ENCODE measurements at regions not wholly inside any gene's neighbourhood (a gene's known extent, or its start where the extent isn't known, plus 50 kb on each side); places are given as distances from the start of the nearest gene placed in this dataset.

DNA sequence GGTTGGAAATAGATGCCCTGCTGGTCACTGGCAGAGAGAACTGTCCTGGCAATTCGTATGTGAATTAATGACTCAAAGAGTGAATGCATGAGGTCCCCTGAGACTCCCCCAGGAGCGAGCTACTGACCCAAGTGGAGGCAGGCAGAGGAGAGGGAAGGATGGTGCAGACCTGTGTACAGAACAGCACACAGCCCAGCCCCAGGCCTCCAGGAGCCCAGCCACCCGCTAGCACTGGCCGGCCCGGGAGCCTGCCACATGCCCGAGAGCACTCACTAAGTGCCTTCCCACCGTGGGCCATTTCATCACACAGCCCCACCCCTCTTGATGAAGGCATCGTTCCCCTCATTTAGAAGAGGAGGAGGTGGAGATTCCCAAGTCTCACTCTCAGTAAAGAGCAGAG is 62.0 kb upstream of the IGSF21 start:
- no peak for ATAC-seq
- DNase-seq (ENCODE audit: low spot score in 2 of 2) = no peak
- no peaks in the 10 kb centered on the region for H3K36me3 Mint-ChIP-seq
- peaks cover 6% of the 10 kb centered on the region in 2 donors for H3K9me3 Mint-ChIP-seq
- H3K27ac Mint-ChIP-seq = no peak overlapping the region

DNA sequence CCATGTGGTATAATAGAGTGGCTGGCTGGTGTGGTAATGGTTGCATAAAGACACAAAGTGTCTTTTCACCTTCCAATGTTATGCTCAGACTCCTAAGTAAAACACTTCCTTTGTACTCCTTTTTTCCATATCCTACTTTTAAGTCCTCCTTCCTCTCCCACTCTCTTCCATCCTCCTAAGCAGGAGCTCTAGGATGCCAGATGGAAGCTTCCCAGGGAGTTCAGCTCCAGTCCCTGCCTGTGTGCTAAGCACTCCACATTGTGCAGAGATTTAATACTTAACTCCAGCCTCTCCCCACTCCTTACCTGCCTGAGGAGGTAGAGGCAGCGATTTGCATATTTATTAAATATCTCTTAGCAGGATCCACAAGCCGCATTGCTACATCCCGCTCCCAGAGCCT is 60.5 kb upstream of the IGSF21 start:
- H3K27ac Mint-ChIP-seq = no peak overlapping the region
- ATAC-seq = no peak

DNA sequence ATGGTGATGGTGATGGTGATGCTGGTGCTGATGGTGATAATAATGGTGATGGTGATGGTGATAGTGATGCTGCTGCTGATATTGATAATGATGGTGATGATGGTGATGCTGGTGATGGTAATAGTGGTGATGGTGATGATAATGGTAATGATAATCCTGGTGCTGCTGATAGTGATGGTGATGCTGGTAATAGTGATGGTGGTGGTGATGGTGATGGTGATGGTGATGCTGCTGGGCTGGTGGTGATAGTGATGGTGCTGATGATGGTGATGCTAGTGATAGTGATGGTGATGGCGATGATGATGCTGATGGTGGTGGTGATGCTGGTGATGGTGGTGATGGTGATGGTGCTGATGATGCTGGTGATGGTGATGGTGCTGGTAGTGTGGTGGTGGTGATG is 58.4 kb upstream of the IGSF21 start:
- no peak for DNase-seq (ENCODE audit: low spot score in 2 of 2)
- peaks cover 6 to 7% of the 10 kb centered on the region in 2 donors for H3K9me3 Mint-ChIP-seq
- H3K27ac Mint-ChIP-seq = no peak overlapping the region
- peaks cover 0 to 1% of the 10 kb centered on the region in 2 donors for H3K36me3 Mint-ChIP-seq
- ATAC-seq = no peak

More for the DNA sequence above, 60.5 kb upstream of the IGSF21 start:
- peaks cover 6% of the 10 kb centered on the region in 2 donors for H3K9me3 Mint-ChIP-seq
- DNase-seq (ENCODE audit: low spot score in 2 of 2) = no peak
- H3K36me3 Mint-ChIP-seq = no peaks in the 10 kb centered on the region

DNA sequence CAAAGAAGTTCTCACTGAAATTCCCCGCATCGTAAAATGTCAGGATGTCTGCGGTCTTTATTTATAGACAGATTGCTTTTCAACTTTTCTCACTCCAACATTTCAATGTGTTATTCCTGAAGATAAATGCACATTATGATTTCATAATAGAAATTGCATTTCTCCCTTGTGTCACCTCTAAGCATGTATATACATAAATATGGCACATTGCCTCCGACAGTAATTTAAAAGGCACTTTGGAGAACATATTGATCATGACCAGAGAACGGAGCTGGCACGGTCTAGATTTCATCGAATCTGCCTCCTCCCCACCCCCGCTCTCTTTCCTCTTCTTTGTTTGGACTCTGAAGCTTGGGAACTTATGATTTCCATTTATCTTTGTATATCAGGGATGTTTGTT is 54.9 kb upstream of the IGSF21 start:
- DNase-seq (ENCODE audit: low spot score in 2 of 2) (no peak), ATAC-seq (no peak)
- Mint-ChIP-seq H3K9me3 (peaks cover 6 to 13% of the 10 kb centered on the region in 2 donors), H3K36me3 (peaks cover 0 to 4% of the 10 kb centered on the region in 2 donors), H3K27ac (no peak overlapping the region)

DNA sequence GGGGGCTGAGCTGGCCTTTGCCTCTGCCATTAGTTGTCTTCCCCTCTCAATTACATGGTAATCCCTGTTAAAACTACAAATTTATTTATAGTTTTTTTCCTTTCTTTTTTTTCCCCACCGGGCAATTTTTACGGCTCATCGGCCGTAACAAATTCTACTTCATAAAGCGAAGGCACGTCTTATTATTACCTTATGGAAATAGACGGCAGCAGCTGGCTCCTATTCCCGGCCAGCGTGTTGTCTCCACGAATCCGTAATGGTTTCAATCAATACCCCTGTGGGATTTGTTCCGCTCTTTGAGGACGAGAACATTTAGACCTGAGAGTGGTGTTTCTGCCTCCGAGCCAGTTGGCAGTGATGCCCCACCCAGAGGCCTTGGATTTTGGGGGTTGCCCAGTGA is 52.4 kb upstream of the IGSF21 start:
- H3K36me3 Mint-ChIP-seq = peaks cover 0 to 4% of the 10 kb centered on the region in 2 donors
- ATAC-seq = no peak

DNA sequence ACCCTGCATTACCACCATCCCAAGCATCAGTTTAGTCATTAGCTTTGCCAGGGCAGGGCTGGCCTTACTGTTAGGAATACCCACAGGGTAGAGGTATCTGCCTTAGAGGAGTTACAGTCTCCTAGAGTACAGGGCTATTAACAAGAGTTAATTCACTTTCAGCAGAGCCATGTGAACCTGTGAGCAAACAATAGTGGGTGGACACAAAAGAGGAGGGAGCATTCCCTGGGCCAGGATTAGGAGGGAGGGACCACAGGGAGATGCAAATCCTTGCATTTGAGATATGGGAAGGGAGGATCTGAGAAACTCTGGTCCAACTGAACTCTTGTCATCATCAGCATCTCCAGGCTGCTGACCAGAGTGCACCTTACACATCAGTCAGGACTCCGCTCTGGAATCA is 51.1 kb upstream of the IGSF21 start:
- no peak for DNase-seq (ENCODE audit: low spot score in 2 of 2)
- peaks cover under 1 to 7% of the 10 kb centered on the region in 2 donors for H3K9me3 Mint-ChIP-seq

More for the DNA sequence above, 52.4 kb upstream of the IGSF21 start:
- no peak overlapping the region for H3K27ac Mint-ChIP-seq
- peaks cover 0 to 7% of the 10 kb centered on the region in 2 donors for H3K9me3 Mint-ChIP-seq
- no peak for DNase-seq (ENCODE audit: low spot score in 2 of 2)

DNA sequence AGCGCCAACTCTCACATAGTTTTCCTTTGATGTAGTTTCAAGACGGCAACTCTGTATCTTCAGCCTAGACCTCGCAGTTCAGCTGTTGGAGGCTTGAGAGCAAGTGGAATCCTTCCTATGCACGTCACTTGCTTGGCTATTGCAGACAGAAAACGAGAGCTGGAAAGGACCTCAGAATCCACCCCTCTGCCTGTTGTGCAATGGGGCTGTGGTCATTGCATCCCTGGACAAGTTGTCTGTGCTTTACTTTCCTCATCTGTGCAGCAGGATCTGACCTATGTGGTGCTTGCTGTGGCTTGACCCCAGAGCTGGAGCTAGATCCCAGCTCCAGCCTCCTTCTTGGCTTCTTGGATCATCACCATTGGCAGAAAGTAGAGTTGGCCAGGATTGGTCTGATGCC is 50.0 kb upstream of the IGSF21 start:
- Mint-ChIP-seq H3K36me3 (peaks cover 0 to 4% of the 10 kb centered on the region in 2 donors), H3K27ac (no peak overlapping the region), H3K9me3 (peaks cover 7 to 8% of the 10 kb centered on the region in 2 donors)
- DNase-seq (ENCODE audit: low spot score in 2 of 2) (no peak), ATAC-seq (no peak)

More for the DNA sequence above, 51.1 kb upstream of the IGSF21 start:
- Mint-ChIP-seq H3K27ac (no peak overlapping the region), H3K36me3 (peaks cover 0 to 4% of the 10 kb centered on the region in 2 donors)
- no peak for ATAC-seq

Measured in activated naive CD4-positive, alpha-beta T cell treated with anti-CD3 and anti-CD28 coated beads, Interleukin-2, amount 50 U/mL, for 72 hours (primary cell).